ENCODE measurements at regions not wholly inside any gene's neighbourhood (a gene's known extent, or its start where the extent isn't known, plus 50 kb on each side); places are given as distances from the start of the nearest gene placed in this dataset.
A peak's percentile ranks its signal among the peaks of the same experiment; 100 is the strongest.

- Histone ChIP-seq H3K36me3 (no peaks in the 10 kb centered on the region), H3K4me3 (peak overlapping the region in 2 of 8 donors; percentile 1 to 41), H3K27ac (peak overlapping the region in 6 of 8 donors; percentile 37 to 86 (median 76)), H3K9me3 (peaks cover 0 to 13% (median 10%) of the 10 kb centered on the region in 8 donors), H3K4me1 (peaks cover 11 to 61% (median 34%) of the 10 kb centered on the region in 6 donors), H3K27me3 (replicated peaks in 1 of 7) (no peaks in the 10 kb centered on the region)
- WGBS, 5 donors = 58 to 83% (median 73%) methylated on average over 1 of the region's 1 CpG
- DNase-seq = no peak
- TF ChIP-seq POLR2AphosphoS5 (IDR thresholded peaks at IDR 0.05) (no peak), POLR2A (IDR thresholded peaks at IDR 0.05) (no peak)
- TF ChIP-seq, protein P1, sequence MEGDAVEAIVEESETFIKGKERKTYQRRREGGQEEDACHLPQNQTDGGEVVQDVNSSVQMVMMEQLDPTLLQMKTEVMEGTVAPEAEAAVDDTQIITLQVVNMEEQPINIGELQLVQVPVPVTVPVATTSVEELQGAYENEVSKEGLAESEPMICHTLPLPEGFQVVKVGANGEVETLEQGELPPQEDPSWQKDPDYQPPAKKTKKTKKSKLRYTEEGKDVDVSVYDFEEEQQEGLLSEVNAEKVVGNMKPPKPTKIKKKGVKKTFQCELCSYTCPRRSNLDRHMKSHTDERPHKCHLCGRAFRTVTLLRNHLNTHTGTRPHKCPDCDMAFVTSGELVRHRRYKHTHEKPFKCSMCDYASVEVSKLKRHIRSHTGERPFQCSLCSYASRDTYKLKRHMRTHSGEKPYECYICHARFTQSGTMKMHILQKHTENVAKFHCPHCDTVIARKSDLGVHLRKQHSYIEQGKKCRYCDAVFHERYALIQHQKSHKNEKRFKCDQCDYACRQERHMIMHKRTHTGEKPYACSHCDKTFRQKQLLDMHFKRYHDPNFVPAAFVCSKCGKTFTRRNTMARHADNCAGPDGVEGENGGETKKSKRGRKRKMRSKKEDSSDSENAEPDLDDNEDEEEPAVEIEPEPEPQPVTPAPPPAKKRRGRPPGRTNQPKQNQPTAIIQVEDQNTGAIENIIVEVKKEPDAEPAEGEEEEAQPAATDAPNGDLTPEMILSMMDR (IDR thresholded peaks at IDR 0.05 in 8 of 11, conservative IDR thresholded peaks at IDR 0.05 in 3 of 11) = no peak
- intact Hi-C loops (cut with DNase I; ENCODE audit: low total_unique reads) = no loop called here
These were observed 174.8 kb upstream of the BCL6 start for GRCh38 chr3:187920030-187920429.

DNA sequence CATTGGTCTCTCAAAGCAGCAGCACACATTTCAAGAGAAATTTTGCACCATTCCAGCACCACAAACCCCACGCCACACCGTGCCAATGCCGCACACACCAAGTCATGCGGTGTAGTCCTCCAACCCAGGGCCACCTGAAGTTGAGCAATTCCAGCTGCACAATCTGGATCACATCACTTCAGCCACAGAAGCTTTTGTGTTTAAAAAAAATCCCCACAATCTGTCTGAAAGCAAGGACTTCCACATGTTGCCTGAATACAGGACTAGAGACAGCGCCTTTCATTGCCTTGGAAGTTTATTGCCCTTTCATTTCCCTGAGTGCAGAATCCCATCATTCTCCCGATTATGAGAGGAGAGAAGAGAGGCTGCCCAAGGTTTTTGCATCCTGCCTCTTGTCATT is 175.6 kb upstream of the BCL6 start:
- Histone ChIP-seq H3K4me3 (no peak overlapping the region), H3K4me1 (peaks cover 11 to 52% (median 32%) of the 10 kb centered on the region in 6 donors), H3K9me3 (peaks cover 0 to 18% (median 11%) of the 10 kb centered on the region in 8 donors), H3K27ac (no peak overlapping the region), H3K36me3 (no peaks in the 10 kb centered on the region), H3K27me3 (replicated peaks in 1 of 7) (no peaks in the 10 kb centered on the region)
- intact Hi-C loops (cut with DNase I; ENCODE audit: low total_unique reads) = no loop called here
- no peak for TF ChIP-seq POLR2AphosphoS5 (IDR thresholded peaks at IDR 0.05)
- no peak for TF ChIP-seq POLR2A (IDR thresholded peaks at IDR 0.05)
- TF ChIP-seq, protein P1 (IDR thresholded peaks at IDR 0.05 in 8 of 11, conservative IDR thresholded peaks at IDR 0.05 in 3 of 11) = no peak
- 83 to 92% (median 85%) methylated on average over 6 of the region's 6 CpGs for WGBS, 5 donors
- no peak for DNase-seq

- H3K36me3 ChIP-seq = no peaks in the 10 kb centered on the region
- TF ChIP-seq, protein P1 (IDR thresholded peaks at IDR 0.05 in 8 of 11, conservative IDR thresholded peaks at IDR 0.05 in 3 of 11) = no peak
- no peak for TF ChIP-seq POLR2AphosphoS5 (IDR thresholded peaks at IDR 0.05)
- no peak for TF ChIP-seq POLR2A (IDR thresholded peaks at IDR 0.05)
- intact Hi-C loops (cut with DNase I; ENCODE audit: low total_unique reads) = no loop called here
- H3K9me3 ChIP-seq = peaks cover 0 to 18% (median 11%) of the 10 kb centered on the region in 8 donors
- DNase-seq = no peak
- H3K27me3 ChIP-seq (replicated peaks in 1 of 7) = no peaks in the 10 kb centered on the region
- H3K4me1 ChIP-seq = peaks cover 11 to 51% (median 32%) of the 10 kb centered on the region in 6 donors
- WGBS, 5 donors = 45 to 69% (median 53%) methylated on average over 4 of the region's 4 CpGs
- no peak overlapping the region for H3K4me3 ChIP-seq
- H3K27ac ChIP-seq = no peak overlapping the region
These were observed 176.3 kb upstream of the BCL6 start for GRCh38 chr3:187921391-187922074.

DNA sequence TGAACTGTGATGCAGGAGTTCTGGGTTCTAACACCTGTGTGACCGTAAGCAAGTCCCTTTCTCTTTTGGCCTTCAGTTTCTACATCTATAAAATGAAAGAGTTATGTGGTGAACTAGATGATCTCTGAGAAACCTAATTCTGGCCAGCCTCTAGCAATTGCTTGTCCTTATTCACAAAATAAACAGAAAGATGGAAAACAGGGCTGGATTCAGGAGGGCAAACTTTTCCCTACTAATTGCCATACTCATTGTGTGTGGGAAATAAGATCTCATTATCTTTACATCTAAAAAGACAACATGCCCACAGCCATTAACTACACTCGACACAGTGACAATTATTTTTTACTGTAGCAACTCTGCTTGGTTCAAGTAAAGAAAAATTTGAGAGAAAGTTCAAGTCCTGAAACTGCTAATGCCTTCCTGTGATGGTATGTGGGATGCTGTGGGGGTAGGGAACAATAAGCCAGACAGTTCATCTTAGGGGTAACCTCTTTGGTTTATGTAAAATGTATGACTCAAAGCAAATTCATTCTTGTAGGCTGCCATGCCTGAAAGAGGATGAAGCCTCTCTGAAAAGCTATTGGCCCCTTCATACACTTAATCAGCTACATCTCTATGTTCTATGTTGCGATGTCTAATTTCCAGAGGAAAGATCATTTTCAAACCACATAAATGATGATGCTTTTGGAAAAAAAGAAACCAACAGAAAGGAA is 177.6 kb upstream of the BCL6 start:
- no peaks in the 10 kb centered on the region for H3K27me3 ChIP-seq (replicated peaks in 1 of 7)
- 76 to 86% (median 78%) methylated on average over 3 of the region's 3 CpGs for WGBS, 5 donors
- H3K9me3 ChIP-seq = peaks cover 0 to 18% (median 11%) of the 10 kb centered on the region in 8 donors
- DNase-seq = no peak
- no peaks in the 10 kb centered on the region for H3K36me3 ChIP-seq
- TF ChIP-seq POLR2AphosphoS5 (IDR thresholded peaks at IDR 0.05) = no peak
- no peak for TF ChIP-seq POLR2A (IDR thresholded peaks at IDR 0.05)
- TF ChIP-seq, protein P1 (IDR thresholded peaks at IDR 0.05 in 8 of 11, conservative IDR thresholded peaks at IDR 0.05 in 3 of 11) = no peak
- intact Hi-C loops (cut with DNase I; ENCODE audit: low total_unique reads) = no loop called here
- peaks cover 11 to 49% (median 27%) of the 10 kb centered on the region in 6 donors for H3K4me1 ChIP-seq
- H3K4me3 ChIP-seq = no peak overlapping the region
- no peak overlapping the region for H3K27ac ChIP-seq

All from spleen (tissue), 11 donors.